ENCODE measurements at regions not wholly inside any gene's neighbourhood (a gene's known extent, or its start where the extent isn't known, plus 50 kb on each side); places are given as distances from the start of the nearest gene placed in this dataset.

GRCh38 chr2:220935789-220936321 is 636.2 kb downstream of the EPHA4 start:
- TF ChIP-seq EZH2 (IDR thresholded peaks at IDR 0.05; ENCODE audit: borderline replicate concordance), result no peak
- no peak for TF ChIP-seq CTCF (IDR thresholded peaks at IDR 0.05; ENCODE audit: poor library complexity)
- TF ChIP-seq EZH2phosphoT487 (IDR thresholded peaks at IDR 0.05; ENCODE audit: low read depth, severe bottlenecking, unreplicated experiment), result no peak

All from hepatocyte (in vitro differentiated cells).